H1 (cell line): ENCODE measurements at regions not wholly inside any gene's neighbourhood (a gene's known extent, or its start where the extent isn't known, plus 50 kb on each side); places are given as distances from the start of the nearest gene placed in this dataset.

Experiments used
- CTCF ChIA-PET: fragments of 300-600 bp; sonication (Branson Sonifier 250); formaldehyde crosslinking; loops from one replicate; lab custom pipeline; 2021; ENCODE audit not compliant: partially characterized antibody; lab: Charles Lee
- POLR2A ChIA-PET: fragments of 300-600 bp; sonication (Branson Sonifier 250); formaldehyde crosslinking; loops from one replicate; lab custom pipeline; 2021; ENCODE audit warnings: inconsistent platforms; ENCODE audit not compliant: partially characterized antibody; lab: Charles Lee
- DNase-seq, 2 experiments: peaks; one replicate each; pipeline versions ENCODE4 v3.0.0 to v3.0.0-alpha.2; 2010 to 2022; ENCODE audit warnings: low spot score in 2 of 2, low read depth in 1 of 2, mixed read lengths in 1 of 2
- FAIRE-seq: peaks from 2 replicates; lab custom pipeline; 2011; peaks lifted over from hg19 to GRCh38; lab: Jason Lieb, UNC
- H2AFZ ChIP-seq: 2 replicates; pipeline ENCODE4 v1.8.1; 2012; ENCODE audit warnings: low read length, inconsistent platforms
- H2AK5ac ChIP-seq: 2 replicates; pipeline ENCODE4 v1.6.1; 2013; ENCODE audit warnings: low read depth, low read length
- H2BK120ac ChIP-seq: replicated peaks from 2 replicates; pipeline ENCODE3; 2013; ENCODE audit warnings: low read depth, low read length, inconsistent platforms
- H2BK12ac ChIP-seq: 2 replicates; pipeline ENCODE4 v1.6.1; 2013; ENCODE audit warnings: low read depth, low read length
- H2BK15ac ChIP-seq: 2 replicates; pipeline ENCODE4 v1.6.1; 2013; ENCODE audit warnings: low read length
- H2BK20ac ChIP-seq: 2 replicates; pipeline ENCODE4 v1.6.1; 2013; ENCODE audit warnings: low read length
- H2BK5ac ChIP-seq: 2 replicates; pipeline ENCODE4 v1.6.1; 2013; ENCODE audit warnings: low read depth, low read length
- H3K14ac ChIP-seq: 2 replicates; pipeline ENCODE4 v1.6.1; 2013; ENCODE audit warnings: inconsistent platforms; ENCODE audit not compliant: insufficient read length
- H3K18ac ChIP-seq: 2 replicates; pipeline ENCODE4 v1.6.1; 2013; ENCODE audit warnings: low read length; ENCODE audit errors: extremely low read depth
- H3K23ac ChIP-seq: 2 replicates; pipeline ENCODE4 v1.6.1; 2013; ENCODE audit warnings: inconsistent platforms; ENCODE audit not compliant: insufficient read length
- H3K23me2 ChIP-seq: 2 replicates; pipeline ENCODE4 v1.6.1; 2013; ENCODE audit warnings: low read depth, low read length
- H3K27ac ChIP-seq: 2 replicates; pipeline ENCODE4 v1.6.1; 2011; ENCODE audit warnings: low read depth, low read length, inconsistent platforms
- H3K27me3 ChIP-seq, 4 experiments: replicated peaks in 1 of 4; 1 replicate in 1 of 4; 2 replicates in 3 of 4; pipeline versions ENCODE4 v1.6.1 to v1.8.1; 2011 to 2013; ENCODE audit warnings: low read length in 3 of 4, mild to moderate bottlenecking in 3 of 4, inconsistent platforms in 2 of 4, mixed read lengths in 2 of 4, moderate library complexity in 1 of 4; ENCODE audit not compliant: control insufficient read depth in 3 of 4, insufficient read depth in 3 of 4; ENCODE audit errors: extremely low read depth in 1 of 4
- H3K36me3 ChIP-seq, 4 experiments: 2 replicates each; pipeline versions ENCODE4 v1.6.1 to v1.8.1; 2011 to 2013; ENCODE audit warnings: mild to moderate bottlenecking in 4 of 4, low read length in 3 of 4, moderate library complexity in 2 of 4, control low read depth in 1 of 4, inconsistent platforms in 1 of 4; ENCODE audit not compliant: insufficient read depth in 4 of 4, control insufficient read depth in 2 of 4
- H3K4ac ChIP-seq: replicated peaks from 2 replicates; pipeline ENCODE3; 2013; ENCODE audit warnings: low read length, low read depth, mixed read lengths, inconsistent platforms; ENCODE audit not compliant: insufficient read length
- H3K4me1 ChIP-seq, 4 experiments: replicated peaks in 1 of 4; 1 replicate in 1 of 4; 2 replicates in 3 of 4; pipeline versions ENCODE4 v1.6.1 to v1.8.1; 2011 to 2013; ENCODE audit warnings: low read length in 3 of 4, inconsistent platforms in 2 of 4, mixed read lengths in 1 of 4; ENCODE audit not compliant: insufficient read depth in 4 of 4, control insufficient read depth in 3 of 4
- H3K4me2 ChIP-seq, 2 experiments: 2 replicates each; pipeline versions ENCODE4 v1.6.1 to v1.8.1; 2011 to 2013; ENCODE audit warnings: low read depth in 2 of 2, low read length in 2 of 2, control low read depth in 1 of 2, inconsistent platforms in 1 of 2, mild to moderate bottlenecking in 1 of 2; ENCODE audit not compliant: insufficient read depth in 1 of 2
- H3K4me3 ChIP-seq, 4 experiments: fragments of 200-600, 300-600 bp in 1 of 4; sonication (generic), shearing (Covaris generic), sonication (Bioruptor Twin) in 1 of 4; 2 replicates each; pipeline versions ENCODE4 v1.5.1 to v1.8.1; 2011 to 2016; ENCODE audit warnings: low read length in 4 of 4, low read depth in 3 of 4, control low read depth in 2 of 4, inconsistent platforms in 2 of 4, mild to moderate bottlenecking in 2 of 4, mixed read lengths in 1 of 4, moderate library complexity in 1 of 4; ENCODE audit not compliant: insufficient read depth in 2 of 4; ENCODE audit errors: extremely low read depth in 1 of 4
- H3K56ac ChIP-seq: replicated peaks from 2 replicates; pipeline ENCODE3; 2013; ENCODE audit warnings: low read depth, mild to moderate bottlenecking, mixed read lengths, low read length, inconsistent platforms; ENCODE audit not compliant: insufficient read length
- H3K79me1 ChIP-seq: 2 replicates; pipeline ENCODE4 v1.6.1; 2013; ENCODE audit warnings: low read depth, low read length, control low read depth
- H3K79me2 ChIP-seq, 2 experiments: 2 replicates each; pipeline versions ENCODE4 v1.6.1 to v1.8.1; 2012 to 2013; ENCODE audit warnings: low read length in 2 of 2, mild to moderate bottlenecking in 2 of 2, inconsistent platforms in 1 of 2; ENCODE audit not compliant: insufficient read depth in 2 of 2, control insufficient read depth in 1 of 2
- H3K9ac ChIP-seq, 4 experiments: replicated peaks in 1 of 4; 1 replicate in 1 of 4; 2 replicates in 3 of 4; pipeline versions ENCODE4 v1.6.1 to v1.8.1; 2011 to 2013; ENCODE audit warnings: low read depth in 3 of 4, low read length in 3 of 4, control low read depth in 2 of 4, mild to moderate bottlenecking in 2 of 4, moderate library complexity in 2 of 4, inconsistent platforms in 1 of 4; ENCODE audit errors: extremely low read depth in 1 of 4
- H3K9me3 ChIP-seq, 2 experiments: 2 replicates each; pipeline versions ENCODE4 v1.6.1 to v1.8.1; 2012 to 2013; ENCODE audit warnings: mild to moderate bottlenecking in 2 of 2, moderate library complexity in 2 of 2, control low read depth in 1 of 2, inconsistent platforms in 1 of 2, low read depth in 1 of 2, low read length in 1 of 2, mixed read lengths in 1 of 2; ENCODE audit not compliant: insufficient read depth in 2 of 2
- H4K20me1 ChIP-seq, 2 experiments: replicated peaks in 1 of 2; 2 replicates each; pipeline versions ENCODE3 to v1.8.1; 2011 to 2013; ENCODE audit warnings: inconsistent platforms in 2 of 2, low read length in 2 of 2, mild to moderate bottlenecking in 1 of 2; ENCODE audit not compliant: insufficient read depth in 2 of 2, control insufficient read depth in 1 of 2
- H4K5ac ChIP-seq: 2 replicates; pipeline ENCODE4 v1.6.1; 2013; ENCODE audit warnings: low read length, low read depth, mixed read lengths, inconsistent platforms; ENCODE audit not compliant: insufficient read length
- H4K8ac ChIP-seq: 2 replicates; pipeline ENCODE4 v1.8.0; 2013; ENCODE audit warnings: mild to moderate bottlenecking, moderate library complexity, low read length, inconsistent platforms; ENCODE audit not compliant: insufficient read depth; ENCODE audit errors: extremely low read depth
- H4K91ac ChIP-seq: replicated peaks from 2 replicates; pipeline ENCODE3; 2013; ENCODE audit warnings: low read length, mixed read lengths, inconsistent platforms; ENCODE audit not compliant: insufficient read length
- ATF3 ChIP-seq: IDR thresholded peaks from 2 replicates; pipeline ENCODE4 v1.6.1; 2011; ENCODE audit warnings: low read depth, mild to moderate bottlenecking, low read length; ENCODE audit not compliant: insufficient read depth
- EP300 ChIP-seq, 2 experiments: IDR thresholded peaks; 1 replicate in 1 of 2; 2 replicates in 1 of 2; pipeline ENCODE4 v1.6.1; 2011 to 2012; ENCODE audit warnings: low read depth in 2 of 2, low read length in 2 of 2, mild to moderate bottlenecking in 2 of 2, borderline replicate concordance in 1 of 2, inconsistent platforms in 1 of 2, moderate library complexity in 1 of 2
- EZH2 ChIP-seq: fragments of 200-600 bp; sonication (generic); IDR thresholded peaks from 2 replicates; pipeline ENCODE4 v1.7.1; 2012; ENCODE audit warnings: low read depth, mild to moderate bottlenecking, moderate library complexity, low read length, inconsistent platforms; ENCODE audit not compliant: severe bottlenecking
- FOSL1 ChIP-seq: IDR thresholded peaks from 2 replicates; pipeline ENCODE4 v1.6.1; 2011; ENCODE audit warnings: mild to moderate bottlenecking, low read depth, low read length, moderate library complexity; ENCODE audit not compliant: insufficient read depth
- GTF2F1 ChIP-seq: IDR thresholded peaks from 2 replicates; pipeline ENCODE4 v1.6.1; 2012; ENCODE audit warnings: low read depth, low read length, improper control_type of control experiment, borderline replicate concordance
- RFX5 ChIP-seq: IDR thresholded peaks from 2 replicates; pipeline ENCODE4 v1.6.1; 2011; ENCODE audit warnings: low read depth, low read length, improper control_type of control experiment, borderline replicate concordance
- RXRA ChIP-seq: IDR thresholded peaks from 2 replicates; pipeline ENCODE4 v1.6.1; 2011; ENCODE audit warnings: low read depth, mild to moderate bottlenecking, low read length, moderate library complexity; ENCODE audit not compliant: insufficient read depth
- SIRT6 ChIP-seq: IDR thresholded peaks from one replicate; pipeline ENCODE4 v1.7.1; 2012; ENCODE audit warnings: low read length, inconsistent platforms
- TAF7 ChIP-seq: optimal IDR thresholded peaks from 2 replicates; pipeline ENCODE3; 2011; ENCODE audit warnings: low read depth, mild to moderate bottlenecking, inconsistent platforms, low read length, moderate library complexity, borderline replicate concordance
- TBP ChIP-seq: IDR thresholded peaks from 2 replicates; pipeline ENCODE4 v1.6.1; 2011; ENCODE audit warnings: low read depth, low read length, improper control_type of control experiment
- ZNF274 ChIP-seq: IDR thresholded peaks from 2 replicates; pipeline ENCODE4 v1.7.0; 2012; ENCODE audit warnings: low read length, borderline replicate concordance; ENCODE audit errors: extremely low read depth
- WGBS, 2 experiments: shearing (Covaris generic) in 1 of 2; methylation state at CpG; one replicate each; pipeline versions ENCODE4 v1.1.6 to v1.1.7; 2013 to 2015; ENCODE audit warnings: low lambda C conversion rate in 2 of 2, mixed read lengths in 2 of 2, inconsistent platforms in 1 of 2, low coverage in 1 of 2, missing lambda C conversion rate in 1 of 2; ENCODE audit not compliant: insufficient replicate concordance in 2 of 2, insufficient coverage in 1 of 2, insufficient read length in 1 of 2; ENCODE audit errors: extremely low coverage in 1 of 2, missing lambda C conversion rate in 1 of 2; 5-methylcytosine and 5-hydroxymethylcytosine counted together

GRCh38 chr7:16080131-16080530 lies 341.2 kb downstream of the CRPPA start:
- Histone ChIP-seq H3K27me3 (no peaks in the 10 kb centered on the region), H2BK15ac (no peak overlapping the region), H3K9me3 (no peaks in the 10 kb centered on the region; a peak in 1 of 4 replicates), H3K4ac (no peak overlapping the region), H3K27ac (no peak overlapping the region), H2AK5ac (no peak overlapping the region), H3K18ac (no peak overlapping the region), H2AFZ (no peak overlapping the region), H4K5ac (no peak overlapping the region), H3K79me1 (no peaks in the 10 kb centered on the region), H3K4me3 (no peak overlapping the region), H2BK12ac (no peak overlapping the region), H2BK5ac (no peak overlapping the region), H3K23ac (no peak overlapping the region), H3K9ac (no peak overlapping the region), H3K23me2 (no peaks in the 10 kb centered on the region), H3K14ac (no peak overlapping the region), H3K56ac (no peak overlapping the region), H3K4me1 (peaks cover 0 to 2% (median 0%) of the 10 kb centered on the region in 4 experiments; a peak in 1 of 7 replicates), H4K91ac (no peak overlapping the region), H3K36me3 (no peaks in the 10 kb centered on the region), H4K8ac (no peak overlapping the region), H3K4me2 (no peak overlapping the region), H2BK120ac (no peak overlapping the region), H3K79me2 (no peaks in the 10 kb centered on the region), H4K20me1 (no peaks in the 10 kb centered on the region), H2BK20ac (no peak overlapping the region)
- DNase-seq (no peak), FAIRE-seq (no peak)
- ChIA-PET POLR2A (no interaction called here), CTCF (interaction anchor here (1.2 to 3.4 kb wide), 4 partner anchors 18 to 484 kb away, joined by 3 to 14 read pairs (median 7); no protein-coding TSS in a partner anchor)
- 90% methylated on average over 2 of the region's 2 CpGs; no CpG with 5 or more reads in 1 of the 2 experiments for WGBS, 2 experiments
- TF ChIP-seq GTF2F1 (no peak), TBP (no peak), ATF3 (no peak), FOSL1 (no peak), RXRA (no peak), RFX5 (no peak), EP300 (IDR thresholded peaks at IDR 0.05; ENCODE audit: borderline replicate concordance in 1 of 2, low read depth in 2 of 2, low read length in 2 of 2) (no peak), EZH2 (no peak), ZNF274 (no peak), TAF7 (no peak), SIRT6 (no peak)
